ENCODE measurements at regions not wholly inside any gene's neighbourhood (a gene's known extent, or its start where the extent isn't known, plus 50 kb on each side); places are given as distances from the start of the nearest gene placed in this dataset.

GRCh38 chr18:26729449-26729848, 136.1 kb downstream of the AQP4 start:
- no peak overlapping the region for H3K27ac ChIP-seq (ENCODE audit: low read depth, low read length)
- ChIA-PET CTCF (no interaction called here), POLR2A (no interaction called here)
- no peak overlapping the region for H3K4me3 Mint-ChIP-seq
- H3K9me3 ChIP-seq (ENCODE audit: control insufficient read depth in 2 of 3, low read length in 3 of 3), result no peaks in the 10 kb centered on the region
- H3K9me3 Mint-ChIP-seq, result peaks cover 0 to 2% (median 0%) of the 10 kb centered on the region in 11 donors
- ATAC-seq, result no peak
- DNase-seq, result no peak
- H3K36me3 Mint-ChIP-seq, result no peaks in the 10 kb centered on the region
- H3K27ac Mint-ChIP-seq, result no peak overlapping the region
- H3K4me1 ChIP-seq (ENCODE audit: control insufficient read depth in 2 of 2, insufficient read depth in 2 of 2, low read length in 2 of 2), result no peaks in the 10 kb centered on the region
- peaks cover 0 to 2% (median 0%) of the 10 kb centered on the region in 7 donors for H3K4me1 Mint-ChIP-seq
- intact Hi-C loops (cut with micrococcal nuclease), result no loop called here
- H3K27me3 ChIP-seq (ENCODE audit: control insufficient read depth in 2 of 2, insufficient read depth in 2 of 2, low read length in 2 of 2), result no peaks in the 10 kb centered on the region
- H3K4me3 ChIP-seq (ENCODE audit: low read length), result no peak overlapping the region
- peaks cover 0 to 12% (median 3%) of the 10 kb centered on the region in 5 donors for H3K27me3 Mint-ChIP-seq
- H3K36me3 ChIP-seq (ENCODE audit: control insufficient read depth in 2 of 3, insufficient read depth in 3 of 3, low read length in 3 of 3), result no peaks in the 10 kb centered on the region

GRCh38 chr18:26729008-26729407, 136.5 kb downstream of the AQP4 start:
- no peak for DNase-seq

GRCh38 chr18:26723981-26724380, 141.5 kb downstream of the AQP4 start:
- Mint-ChIP-seq H3K36me3 (no peaks in the 10 kb centered on the region), H3K27me3 (peaks cover 0 to 23% (median 9%) of the 10 kb centered on the region in 5 donors), H3K4me1 (no peaks in the 10 kb centered on the region), H3K27ac (no peak overlapping the region), H3K9me3 (peaks cover 0 to 2% (median 0%) of the 10 kb centered on the region in 11 donors), H3K4me3 (no peak overlapping the region)
- no peak overlapping the region for H3K27ac ChIP-seq (ENCODE audit: low read depth, low read length)
- CTCF ChIA-PET, result no interaction called here
- POLR2A ChIA-PET, result no interaction called here
- H3K4me3 ChIP-seq (ENCODE audit: low read length), result no peak overlapping the region
- ATAC-seq (peak; percentile 48), DNase-seq (no peak)
- H3K4me1 ChIP-seq (ENCODE audit: control insufficient read depth in 2 of 2, insufficient read depth in 2 of 2, low read length in 2 of 2), result no peaks in the 10 kb centered on the region
- intact Hi-C loops (cut with micrococcal nuclease), result no loop called here
- no peaks in the 10 kb centered on the region for H3K27me3 ChIP-seq (ENCODE audit: control insufficient read depth in 2 of 2, insufficient read depth in 2 of 2, low read length in 2 of 2)
- H3K9me3 ChIP-seq (ENCODE audit: control insufficient read depth in 2 of 3, low read length in 3 of 3), result no peaks in the 10 kb centered on the region
- no peaks in the 10 kb centered on the region for H3K36me3 ChIP-seq (ENCODE audit: control insufficient read depth in 2 of 3, insufficient read depth in 3 of 3, low read length in 3 of 3)

More at GRCh38 chr18:26729008-26729407, 136.5 kb downstream of the AQP4 start:
- Histone ChIP-seq H3K4me1 (ENCODE audit: control insufficient read depth in 2 of 2, insufficient read depth in 2 of 2, low read length in 2 of 2) (no peaks in the 10 kb centered on the region), H3K36me3 (ENCODE audit: control insufficient read depth in 2 of 3, insufficient read depth in 3 of 3, low read length in 3 of 3) (no peaks in the 10 kb centered on the region), H3K9me3 (ENCODE audit: control insufficient read depth in 2 of 3, low read length in 3 of 3) (no peaks in the 10 kb centered on the region), H3K27me3 (ENCODE audit: control insufficient read depth in 2 of 2, insufficient read depth in 2 of 2, low read length in 2 of 2) (no peaks in the 10 kb centered on the region), H3K4me3 (ENCODE audit: low read length) (no peak overlapping the region), H3K27ac (ENCODE audit: low read depth, low read length) (no peak overlapping the region)
- Mint-ChIP-seq H3K27ac (no peak overlapping the region), H3K4me1 (peaks cover 0 to 2% (median 0%) of the 10 kb centered on the region in 7 donors), H3K36me3 (no peaks in the 10 kb centered on the region), H3K9me3 (peaks cover 0 to 2% (median 0%) of the 10 kb centered on the region in 11 donors), H3K27me3 (peaks cover 0 to 12% (median 3%) of the 10 kb centered on the region in 5 donors), H3K4me3 (no peak overlapping the region)
- intact Hi-C loops (cut with micrococcal nuclease), result no loop called here
- ChIA-PET POLR2A (no interaction called here), CTCF (no interaction called here)
- ATAC-seq, result no peak

- ATAC-seq, result no peak
- Histone ChIP-seq H3K9me3 (ENCODE audit: control insufficient read depth in 2 of 3, low read length in 3 of 3) (no peaks in the 10 kb centered on the region), H3K27me3 (ENCODE audit: control insufficient read depth in 2 of 2, insufficient read depth in 2 of 2, low read length in 2 of 2) (no peaks in the 10 kb centered on the region), H3K27ac (ENCODE audit: low read depth, low read length) (no peak overlapping the region), H3K36me3 (ENCODE audit: control insufficient read depth in 2 of 3, insufficient read depth in 3 of 3, low read length in 3 of 3) (no peaks in the 10 kb centered on the region), H3K4me1 (ENCODE audit: control insufficient read depth in 2 of 2, insufficient read depth in 2 of 2, low read length in 2 of 2) (no peaks in the 10 kb centered on the region), H3K4me3 (ENCODE audit: low read length) (no peak overlapping the region)
- Mint-ChIP-seq H3K4me1 (no peaks in the 10 kb centered on the region), H3K4me3 (no peak overlapping the region), H3K27ac (no peak overlapping the region), H3K27me3 (peaks cover 0 to 24% (median 5%) of the 10 kb centered on the region in 5 donors), H3K9me3 (peaks cover 0 to 4% (median 0%) of the 10 kb centered on the region in 11 donors), H3K36me3 (no peaks in the 10 kb centered on the region)
- CTCF ChIA-PET, result no interaction called here
- POLR2A ChIA-PET, result no interaction called here
- intact Hi-C loops (cut with micrococcal nuclease), result no loop called here
- DNase-seq, result no peak
Observed at GRCh38 chr18:26722565-26722931, 143.0 kb downstream of the AQP4 start.

- H3K36me3 ChIP-seq (ENCODE audit: control insufficient read depth in 2 of 3, insufficient read depth in 3 of 3, low read length in 3 of 3), result no peaks in the 10 kb centered on the region
- peaks cover 0 to 4% (median 0%) of the 10 kb centered on the region in 11 donors for H3K9me3 Mint-ChIP-seq
- ChIA-PET POLR2A (no interaction called here), CTCF (no interaction called here)
- H3K27ac ChIP-seq (ENCODE audit: low read depth, low read length), result no peak overlapping the region
- H3K4me3 ChIP-seq (ENCODE audit: low read length), result no peak overlapping the region
- no peaks in the 10 kb centered on the region for H3K36me3 Mint-ChIP-seq
- H3K27me3 ChIP-seq (ENCODE audit: control insufficient read depth in 2 of 2, insufficient read depth in 2 of 2, low read length in 2 of 2), result no peaks in the 10 kb centered on the region
- H3K4me1 ChIP-seq (ENCODE audit: control insufficient read depth in 2 of 2, insufficient read depth in 2 of 2, low read length in 2 of 2), result no peaks in the 10 kb centered on the region
- peaks cover 0 to 23% (median 6%) of the 10 kb centered on the region in 5 donors for H3K27me3 Mint-ChIP-seq
- H3K4me3 Mint-ChIP-seq, result no peak overlapping the region
- H3K9me3 ChIP-seq (ENCODE audit: control insufficient read depth in 2 of 3, low read length in 3 of 3), result no peaks in the 10 kb centered on the region
- intact Hi-C loops (cut with micrococcal nuclease), result no loop called here
- H3K27ac Mint-ChIP-seq, result no peak overlapping the region
- no peaks in the 10 kb centered on the region for H3K4me1 Mint-ChIP-seq
- DNase-seq (no peak), ATAC-seq (no peak)
Observed at GRCh38 chr18:26721854-26722564, 143.5 kb downstream of the AQP4 start.

GRCh38 chr18:26719896-26720295, 145.6 kb downstream of the AQP4 start:
- POLR2A ChIA-PET, result no interaction called here

GRCh38 chr18:26717123-26717719, 148.3 kb downstream of the AQP4 start:
- H3K4me3 Mint-ChIP-seq, result no peak overlapping the region
- H3K4me1 Mint-ChIP-seq, result peaks cover 0 to 15% (median 0%) of the 10 kb centered on the region in 7 donors
- Histone ChIP-seq H3K27ac (ENCODE audit: low read depth, low read length) (no peak overlapping the region), H3K4me3 (ENCODE audit: low read length) (no peak overlapping the region), H3K4me1 (ENCODE audit: control insufficient read depth in 2 of 2, insufficient read depth in 2 of 2, low read length in 2 of 2) (no peaks in the 10 kb centered on the region), H3K9me3 (ENCODE audit: control insufficient read depth in 2 of 3, low read length in 3 of 3) (no peaks in the 10 kb centered on the region), H3K36me3 (ENCODE audit: control insufficient read depth in 2 of 3, insufficient read depth in 3 of 3, low read length in 3 of 3) (no peaks in the 10 kb centered on the region), H3K27me3 (ENCODE audit: control insufficient read depth in 2 of 2, insufficient read depth in 2 of 2, low read length in 2 of 2) (no peaks in the 10 kb centered on the region)
- ChIA-PET CTCF (no interaction called here), POLR2A (no interaction called here)
- H3K36me3 Mint-ChIP-seq, result peaks cover 0 to 5% (median 0%) of the 10 kb centered on the region in 5 donors
- DNase-seq, result no peak
- intact Hi-C loops (cut with micrococcal nuclease), result no loop called here
- peaks cover 0 to 24% (median 10%) of the 10 kb centered on the region in 5 donors for H3K27me3 Mint-ChIP-seq
- ATAC-seq, result no peak
- H3K9me3 Mint-ChIP-seq, result peaks cover 0 to 7% (median 0%) of the 10 kb centered on the region in 11 donors
- no peak overlapping the region for H3K27ac Mint-ChIP-seq

More at GRCh38 chr18:26719896-26720295, 145.6 kb downstream of the AQP4 start:
- Mint-ChIP-seq H3K36me3 (no peaks in the 10 kb centered on the region), H3K27me3 (peaks cover 0 to 21% (median 10%) of the 10 kb centered on the region in 5 donors), H3K4me1 (peaks cover 0 to 2% (median 0%) of the 10 kb centered on the region in 7 donors), H3K9me3 (peaks cover 0 to 4% (median 0%) of the 10 kb centered on the region in 11 donors), H3K4me3 (no peak overlapping the region), H3K27ac (no peak overlapping the region)
- intact Hi-C loops (cut with micrococcal nuclease), result no loop called here
- CTCF ChIA-PET, result no interaction called here
- no peaks in the 10 kb centered on the region for H3K27me3 ChIP-seq (ENCODE audit: control insufficient read depth in 2 of 2, insufficient read depth in 2 of 2, low read length in 2 of 2)
- no peak for DNase-seq
- no peak overlapping the region for H3K27ac ChIP-seq (ENCODE audit: low read depth, low read length)
- no peaks in the 10 kb centered on the region for H3K4me1 ChIP-seq (ENCODE audit: control insufficient read depth in 2 of 2, insufficient read depth in 2 of 2, low read length in 2 of 2)
- H3K9me3 ChIP-seq (ENCODE audit: control insufficient read depth in 2 of 3, low read length in 3 of 3), result no peaks in the 10 kb centered on the region
- ATAC-seq, result no peak
- no peaks in the 10 kb centered on the region for H3K36me3 ChIP-seq (ENCODE audit: control insufficient read depth in 2 of 3, insufficient read depth in 3 of 3, low read length in 3 of 3)
- H3K4me3 ChIP-seq (ENCODE audit: low read length), result no peak overlapping the region

Measured in naive thymus-derived CD4-positive, alpha-beta T cell (primary cell).